Kidney tubule cell (primary cell): ENCODE measurements at regions not wholly inside any gene's neighbourhood (a gene's known extent, or its start where the extent isn't known, plus 50 kb on each side); places are given as distances from the start of the nearest gene placed in this dataset.
A peak's percentile ranks its signal among the peaks of the same experiment; 100 is the strongest.

Experiments used
- DNase-seq: peaks from one replicate; pipeline ENCODE4 v3.0.0-alpha.2; 2018; ENCODE audit warnings: low spot score

DNA sequence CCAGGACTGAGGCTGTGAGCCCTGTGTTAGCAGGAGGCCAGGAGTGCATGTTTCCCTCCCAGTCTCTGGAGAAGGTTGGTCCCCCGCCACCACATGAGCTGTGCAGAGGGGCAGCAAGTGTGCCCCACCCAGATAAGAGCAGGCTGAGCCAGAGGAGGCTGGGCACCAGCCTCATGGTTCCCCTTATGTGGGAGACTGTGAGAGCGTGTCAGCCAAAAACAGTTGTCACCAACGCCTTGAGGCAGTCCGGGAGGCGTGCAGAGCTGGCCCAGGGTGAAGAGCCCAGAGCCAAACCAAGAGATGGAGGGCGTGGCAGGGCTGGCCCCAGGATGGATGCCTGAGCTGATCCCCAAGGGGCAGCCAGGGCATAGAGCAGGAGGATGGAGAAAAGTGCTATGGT lies 128.7 kb upstream of the GLI2 start:
- DNase-seq = no peak

DNA sequence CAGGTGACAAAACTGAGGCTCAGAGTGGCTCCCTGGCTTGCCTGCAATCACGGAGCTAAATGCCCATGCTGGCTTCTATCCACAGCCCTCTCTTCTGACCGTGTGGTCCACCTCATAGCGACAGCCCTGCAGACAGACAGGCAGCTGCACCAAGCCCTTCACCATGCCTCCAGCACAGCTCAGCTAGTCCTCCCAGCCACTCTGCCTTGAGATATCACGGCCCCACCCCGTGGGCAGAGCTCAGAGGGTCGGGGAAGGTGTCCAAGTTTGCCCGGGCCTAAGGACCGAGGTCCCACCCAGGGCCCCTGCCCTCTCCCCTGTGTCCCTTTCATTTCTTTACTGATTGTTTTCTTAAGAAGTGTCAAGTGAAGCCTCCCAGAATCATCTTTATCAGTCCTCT lies 128.2 kb upstream of the GLI2 start:
- no peak for DNase-seq

DNA sequence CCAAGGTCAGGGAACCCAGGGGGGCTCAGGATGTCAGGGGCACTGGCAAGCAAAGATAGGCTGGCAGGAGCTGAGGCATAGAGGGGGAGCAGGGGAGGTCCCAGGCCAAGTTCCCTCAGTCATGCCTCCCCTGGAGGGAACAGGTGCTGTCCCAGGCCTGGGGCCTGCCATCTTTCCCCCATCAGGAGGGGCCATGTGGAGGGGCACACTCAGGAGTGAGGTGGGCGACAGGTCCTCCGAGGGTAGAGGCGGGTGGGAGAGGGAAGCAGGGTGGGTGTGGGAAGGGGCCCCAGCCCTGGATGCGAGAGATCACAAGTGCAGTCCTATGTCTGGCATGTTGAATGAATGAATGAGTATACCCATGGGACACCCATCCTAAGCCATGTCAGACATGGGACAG lies 127.7 kb upstream of the GLI2 start:
- DNase-seq = no peak

DNA sequence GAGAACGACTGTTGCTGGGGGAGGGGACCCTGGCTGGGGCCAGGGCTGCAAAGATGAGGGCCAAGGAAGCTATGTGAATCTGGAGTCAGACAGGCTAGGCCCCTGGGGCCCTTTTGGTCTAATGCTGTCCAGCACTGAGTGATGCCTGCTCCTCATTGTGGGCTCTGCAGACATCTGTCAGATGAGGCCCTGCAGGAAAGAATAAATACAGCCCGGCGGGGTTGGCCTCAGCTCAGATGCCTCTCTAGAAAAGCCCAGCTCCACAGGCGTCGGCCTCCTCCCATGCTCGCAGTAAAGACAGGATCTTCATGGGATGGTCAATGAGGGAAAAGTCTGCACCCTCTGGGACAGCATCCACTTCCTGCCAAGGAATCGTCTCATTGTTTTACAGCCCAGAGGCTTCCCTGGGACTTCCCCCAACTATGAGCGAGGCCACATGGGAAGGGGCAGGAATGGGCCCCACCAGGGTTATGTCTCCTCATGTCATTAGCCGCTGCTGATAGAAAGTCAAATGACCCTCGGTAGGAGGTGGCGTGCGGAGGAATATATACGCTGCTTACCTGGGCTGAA lies 125.8 kb upstream of the GLI2 start:
- no peak for DNase-seq

- no peak for DNase-seq
Observed at GRCh38 chr2:120611016-120611415, 124.7 kb upstream of the GLI2 start.

- no peak for DNase-seq
Observed at GRCh38 chr2:120611961-120612360, 123.7 kb upstream of the GLI2 start.

GRCh38 chr2:120612471-120612870 lies 123.2 kb upstream of the GLI2 start:
- DNase-seq = no peak

- no peak for DNase-seq
Observed at GRCh38 chr2:120612931-120613330, 122.7 kb upstream of the GLI2 start.

DNA sequence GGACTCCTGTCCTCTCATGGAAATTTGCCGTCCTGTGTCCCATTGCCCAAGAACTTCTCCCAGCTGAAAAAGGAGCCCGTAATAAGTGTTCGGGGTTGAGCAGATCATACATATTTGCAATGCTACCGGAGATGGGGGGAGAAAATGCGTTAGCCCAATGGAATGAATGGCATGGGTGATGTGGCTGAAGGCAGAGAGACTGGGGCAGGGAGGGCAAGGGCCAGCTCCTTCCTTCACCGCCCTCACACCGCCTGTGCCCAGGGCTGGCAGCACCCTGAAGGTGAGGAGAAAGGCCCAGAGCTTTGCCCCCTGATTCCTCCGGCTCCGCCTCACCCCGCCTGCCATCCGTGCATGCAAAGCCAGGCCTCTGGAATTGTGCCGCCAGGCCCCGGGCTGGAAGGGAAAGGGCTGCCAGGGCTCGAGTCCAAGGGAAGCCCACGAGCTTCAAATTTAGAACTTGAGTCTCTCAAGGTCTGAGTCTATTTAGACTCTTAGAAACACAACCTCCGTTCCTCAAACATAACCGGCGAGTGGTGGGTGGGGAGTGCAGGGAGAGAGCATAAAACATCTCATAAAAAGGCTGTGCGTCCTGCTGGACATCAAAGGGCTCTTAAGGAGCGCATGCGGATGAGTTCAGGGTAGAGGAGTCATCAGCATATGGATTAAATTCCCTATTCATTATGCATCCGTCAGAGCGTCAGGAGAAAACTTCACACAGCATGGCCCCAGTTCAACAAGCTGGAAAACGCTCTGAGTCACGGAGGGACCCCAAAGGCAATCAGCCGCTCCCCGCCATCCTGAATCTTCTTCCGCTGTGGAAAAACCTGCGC lies 121.7 kb upstream of the GLI2 start:
- peak; percentile 39 for DNase-seq

- no peak for DNase-seq
Observed at GRCh38 chr2:120614901-120615300, 120.8 kb upstream of the GLI2 start.

DNA sequence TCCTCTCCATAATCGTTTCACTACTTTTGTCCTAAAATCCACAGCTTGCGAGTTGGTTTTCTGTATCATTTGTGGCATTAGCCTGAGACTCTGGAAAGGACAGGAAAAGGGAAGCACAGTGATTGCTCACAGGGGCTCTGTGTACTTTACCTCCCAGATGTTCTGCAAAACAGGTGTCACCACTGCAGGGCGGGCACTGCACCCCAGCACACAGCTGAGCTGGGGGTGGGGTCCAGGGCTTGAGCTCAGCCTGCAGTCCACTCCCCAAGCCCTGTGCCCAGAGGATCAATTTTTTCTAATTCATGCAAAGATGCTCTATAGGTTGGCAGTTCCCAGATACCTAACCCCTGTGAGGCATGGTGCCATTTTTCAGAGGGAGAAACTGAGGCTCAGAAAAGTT lies 119.4 kb upstream of the GLI2 start:
- DNase-seq = no peak

GRCh38 chr2:120617055-120617454 lies 118.6 kb upstream of the GLI2 start:
- no peak for DNase-seq

GRCh38 chr2:120618830-120619229 lies 116.8 kb upstream of the GLI2 start:
- DNase-seq = no peak

- DNase-seq = no peak
Observed at GRCh38 chr2:120619579-120619978, 116.1 kb upstream of the GLI2 start.

DNA sequence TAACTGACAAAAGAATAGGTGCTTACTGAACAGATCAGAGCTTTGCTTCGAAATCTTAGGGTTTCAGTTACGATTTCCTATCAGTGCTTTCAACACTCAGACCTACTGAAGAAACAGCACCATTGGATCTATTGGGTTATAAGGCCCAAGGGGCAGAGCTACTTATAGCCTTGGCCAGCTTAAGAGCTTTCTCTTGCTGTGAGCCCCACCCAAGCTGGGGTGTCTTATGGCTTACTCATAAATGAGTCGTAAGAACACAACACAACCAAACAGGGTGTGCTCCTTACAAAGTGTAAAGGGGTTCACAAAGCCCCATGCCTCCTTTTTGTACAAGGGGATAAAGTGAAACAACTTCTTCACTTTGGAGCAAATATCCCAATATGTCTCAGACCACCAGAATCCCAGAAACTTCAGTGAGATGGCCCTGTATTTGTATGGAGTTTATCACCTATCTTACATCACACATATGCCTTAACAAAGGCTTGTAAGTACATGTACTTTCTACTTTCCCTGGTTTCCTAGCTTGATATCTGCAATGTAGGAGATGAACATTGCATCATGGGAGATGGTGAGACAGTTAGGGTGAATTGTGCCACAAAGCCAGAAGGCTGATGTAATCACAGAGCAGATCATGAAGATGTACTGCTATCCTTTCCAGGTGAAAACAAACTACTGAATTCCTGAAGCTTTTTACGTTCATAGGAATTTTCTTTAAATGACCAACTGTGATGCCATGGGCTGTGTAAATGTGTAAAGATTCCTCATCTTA lies 115.5 kb upstream of the GLI2 start:
- DNase-seq = peak; percentile 34

GRCh38 chr2:120622159-120622869 lies 113.4 kb upstream of the GLI2 start:
- DNase-seq = no peak

DNA sequence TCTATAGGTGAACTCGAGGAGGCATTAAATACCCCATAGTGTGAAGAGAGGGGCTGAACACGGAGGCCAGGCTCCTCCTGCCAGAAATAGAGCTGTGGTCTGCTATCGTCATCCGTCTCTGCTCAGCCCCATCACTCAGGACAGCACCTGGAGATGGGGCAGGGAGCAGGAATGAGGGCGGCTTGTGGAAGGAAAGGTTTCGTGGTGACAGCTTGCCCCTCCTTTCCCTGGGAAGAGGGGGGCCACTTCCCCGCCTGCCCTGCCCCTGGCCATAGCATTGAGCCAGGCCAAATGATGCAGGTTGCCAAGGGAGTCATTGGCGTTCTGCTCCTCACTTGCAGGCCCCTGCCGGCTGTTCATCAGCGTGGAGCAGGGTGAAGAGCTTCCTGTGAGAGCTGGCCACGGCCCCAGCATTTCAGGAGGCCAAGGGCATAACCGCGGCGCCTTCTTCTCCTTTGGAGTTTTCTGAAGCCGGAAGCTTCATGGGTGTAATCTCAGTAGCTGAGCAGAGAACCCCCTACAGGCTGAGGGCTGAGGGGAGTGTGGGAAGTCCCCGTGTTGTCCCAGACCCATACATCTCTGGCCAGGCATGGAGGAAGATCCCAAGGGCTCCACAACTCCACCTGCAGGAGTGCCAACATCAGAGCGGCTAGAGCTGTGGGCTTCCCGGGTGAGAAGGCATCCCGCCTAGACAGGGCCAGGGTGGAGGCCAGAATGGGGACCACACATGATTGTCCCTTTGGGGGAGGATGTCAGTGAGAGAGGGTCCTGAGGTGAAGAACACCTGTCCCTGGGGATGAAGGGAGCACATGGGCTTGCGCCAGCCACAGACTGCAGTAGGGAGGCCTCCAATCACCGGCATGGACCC lies 112.5 kb upstream of the GLI2 start:
- no peak for DNase-seq

DNA sequence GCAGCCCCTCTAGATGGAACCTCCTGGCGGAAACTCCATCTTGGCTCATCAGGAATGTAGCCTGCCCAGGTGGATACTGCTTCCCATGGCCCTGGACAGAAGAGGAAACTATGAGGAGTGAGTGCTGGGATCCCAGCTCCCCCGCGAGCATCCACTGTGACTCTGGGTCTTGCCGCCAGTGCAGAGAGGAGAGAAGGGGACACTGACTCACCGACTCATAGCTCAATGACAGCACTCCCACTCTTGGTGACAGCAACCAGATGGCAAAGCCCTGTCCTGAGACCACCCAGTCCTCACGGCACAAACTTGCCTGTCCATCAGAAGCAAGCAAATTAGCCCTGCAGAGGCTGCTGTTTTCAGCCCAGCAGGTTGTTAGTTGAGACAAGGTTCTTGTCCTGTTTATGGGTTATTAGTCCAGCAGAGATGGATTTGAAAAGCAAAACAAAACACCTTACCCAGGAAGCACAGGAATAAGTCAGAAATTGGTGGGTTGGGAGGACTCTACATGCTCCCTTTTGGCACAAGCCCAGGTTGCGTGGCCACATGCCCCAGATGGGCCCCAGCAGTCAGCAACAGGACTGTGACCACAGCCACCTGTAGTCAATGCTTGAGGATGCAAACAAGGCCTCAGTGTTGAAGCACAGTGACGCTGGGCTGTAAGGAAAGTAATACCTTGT lies 111.5 kb upstream of the GLI2 start:
- DNase-seq = no peak

- no peak for DNase-seq
Observed at GRCh38 chr2:120624738-120625446, 110.8 kb upstream of the GLI2 start.

DNA sequence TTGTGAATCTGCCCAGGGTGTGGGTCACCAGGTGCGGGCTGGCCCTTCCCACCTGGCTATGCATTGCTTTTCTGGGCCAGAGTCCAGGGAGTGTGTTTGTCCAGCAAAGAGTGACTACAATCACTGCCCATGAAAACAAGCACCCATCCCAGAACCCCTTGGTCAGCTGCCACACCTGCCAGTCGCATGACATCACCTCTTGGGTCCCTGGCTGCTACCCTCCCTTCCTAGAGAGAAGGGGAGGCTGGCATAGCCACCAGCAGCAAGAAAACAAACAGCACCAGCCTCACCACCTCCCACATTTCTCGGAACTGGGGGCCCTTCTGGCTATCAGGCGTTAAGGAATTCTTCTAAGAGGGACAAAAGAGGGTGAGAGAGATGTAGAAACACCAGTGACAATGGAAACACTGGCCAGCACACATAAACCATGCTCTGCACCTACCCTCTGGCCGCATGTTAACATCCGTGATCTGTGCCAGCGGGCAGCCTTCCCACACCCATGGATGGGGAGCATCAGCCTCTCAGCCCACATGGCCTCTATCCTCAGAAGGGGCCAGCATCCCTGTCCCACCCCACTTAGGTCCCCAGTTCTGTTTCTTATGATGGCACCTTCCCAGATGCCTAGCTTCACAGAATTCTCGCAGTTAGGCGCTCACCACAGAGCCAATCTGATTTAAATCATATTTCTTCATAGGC lies 109.7 kb upstream of the GLI2 start:
- DNase-seq = peak; percentile 84
